ENCODE measurements at regions not wholly inside any gene's neighbourhood (a gene's known extent, or its start where the extent isn't known, plus 50 kb on each side); places are given as distances from the start of the nearest gene placed in this dataset.

- Histone ChIP-seq H4K20me1 (replicated peaks; ENCODE audit: insufficient read depth) (no peaks in the 10 kb centered on the region), H3K27ac (ENCODE audit: low read depth) (no peak overlapping the region), H3K4me3 (no peak overlapping the region), H3K79me2 (replicated peaks; ENCODE audit: insufficient read depth) (no peaks in the 10 kb centered on the region), H3K27me3 (ENCODE audit: insufficient read depth) (no peaks in the 10 kb centered on the region), H3F3A (replicated peaks; ENCODE audit: low read depth) (no peaks in the 10 kb centered on the region), H3K4me1 (ENCODE audit: insufficient read depth) (no peaks in the 10 kb centered on the region), H2AFZ (no peak overlapping the region), H3K9me2 (ENCODE audit: insufficient read depth) (peaks cover 17% of the 10 kb centered on the region), H3K4me2 (no peak overlapping the region), H3K36me3 (ENCODE audit: insufficient read depth) (peaks cover 18% of the 10 kb centered on the region)
- no peak overlapping the region for H3K4me3 Mint-ChIP-seq
- H3K27ac Mint-ChIP-seq, result no peak overlapping the region
- peaks cover 48% of the 10 kb centered on the region for H3K9me3 Mint-ChIP-seq
- no peak for TF ChIP-seq STAT1 (IDR thresholded peaks at IDR 0.05; ENCODE audit: unreplicated experiment)
- no peak for TF ChIP-seq JUNB (IDR thresholded peaks at IDR 0.05; ENCODE audit: unreplicated experiment)
- no peak for TF ChIP-seq REST (IDR thresholded peaks at IDR 0.05; ENCODE audit: unreplicated experiment)
- no peak for TF ChIP-seq EZH2 (IDR thresholded peaks at IDR 0.05; ENCODE audit: low read depth, unreplicated experiment)
- no peak for TF ChIP-seq POLR2AphosphoS5 (IDR thresholded peaks at IDR 0.05; ENCODE audit: low read depth)
- TF ChIP-seq, protein P1, sequence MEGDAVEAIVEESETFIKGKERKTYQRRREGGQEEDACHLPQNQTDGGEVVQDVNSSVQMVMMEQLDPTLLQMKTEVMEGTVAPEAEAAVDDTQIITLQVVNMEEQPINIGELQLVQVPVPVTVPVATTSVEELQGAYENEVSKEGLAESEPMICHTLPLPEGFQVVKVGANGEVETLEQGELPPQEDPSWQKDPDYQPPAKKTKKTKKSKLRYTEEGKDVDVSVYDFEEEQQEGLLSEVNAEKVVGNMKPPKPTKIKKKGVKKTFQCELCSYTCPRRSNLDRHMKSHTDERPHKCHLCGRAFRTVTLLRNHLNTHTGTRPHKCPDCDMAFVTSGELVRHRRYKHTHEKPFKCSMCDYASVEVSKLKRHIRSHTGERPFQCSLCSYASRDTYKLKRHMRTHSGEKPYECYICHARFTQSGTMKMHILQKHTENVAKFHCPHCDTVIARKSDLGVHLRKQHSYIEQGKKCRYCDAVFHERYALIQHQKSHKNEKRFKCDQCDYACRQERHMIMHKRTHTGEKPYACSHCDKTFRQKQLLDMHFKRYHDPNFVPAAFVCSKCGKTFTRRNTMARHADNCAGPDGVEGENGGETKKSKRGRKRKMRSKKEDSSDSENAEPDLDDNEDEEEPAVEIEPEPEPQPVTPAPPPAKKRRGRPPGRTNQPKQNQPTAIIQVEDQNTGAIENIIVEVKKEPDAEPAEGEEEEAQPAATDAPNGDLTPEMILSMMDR (conservative IDR thresholded peaks at IDR 0.05; ENCODE audit: low read depth in 2 of 2), result no peak
- TF ChIP-seq, protein P2, sequence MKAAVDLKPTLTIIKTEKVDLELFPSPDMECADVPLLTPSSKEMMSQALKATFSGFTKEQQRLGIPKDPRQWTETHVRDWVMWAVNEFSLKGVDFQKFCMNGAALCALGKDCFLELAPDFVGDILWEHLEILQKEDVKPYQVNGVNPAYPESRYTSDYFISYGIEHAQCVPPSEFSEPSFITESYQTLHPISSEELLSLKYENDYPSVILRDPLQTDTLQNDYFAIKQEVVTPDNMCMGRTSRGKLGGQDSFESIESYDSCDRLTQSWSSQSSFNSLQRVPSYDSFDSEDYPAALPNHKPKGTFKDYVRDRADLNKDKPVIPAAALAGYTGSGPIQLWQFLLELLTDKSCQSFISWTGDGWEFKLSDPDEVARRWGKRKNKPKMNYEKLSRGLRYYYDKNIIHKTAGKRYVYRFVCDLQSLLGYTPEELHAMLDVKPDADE (IDR thresholded peaks at IDR 0.05), result no peak
- TF ChIP-seq ZNF331 (CRISPR knock-in tag; IDR thresholded peaks at IDR 0.05; ENCODE audit: low read depth), result no peak
- TF ChIP-seq ZNF114 (CRISPR knock-in tag; IDR thresholded peaks at IDR 0.05), result no peak
- TF ChIP-seq EZH2phosphoT487 (IDR thresholded peaks at IDR 0.05; ENCODE audit: unreplicated experiment), result no peak
- no peak for TF ChIP-seq NANOG (IDR thresholded peaks at IDR 0.05; ENCODE audit: borderline replicate concordance)
- no peak for TF ChIP-seq ZNF462 (CRISPR knock-in tag; IDR thresholded peaks at IDR 0.05)
- DNase-seq (ENCODE audit: low spot score) (no peak), ATAC-seq (no peak)
- H3K36me3 Mint-ChIP-seq (ENCODE audit: low read depth), result peaks cover 47% of the 10 kb centered on the region
- peaks cover 3% of the 10 kb centered on the region for H3K27me3 Mint-ChIP-seq (ENCODE audit: insufficient read depth, low read depth, poor library complexity)
- H3K4me1 Mint-ChIP-seq, result no peaks in the 10 kb centered on the region
Measured at GRCh38 chr2:200146501-200146900, 160.0 kb upstream of the SPATS2L start.

Measured in GM23338 (cell line).